ENCODE measurements at regions not wholly inside any gene's neighbourhood (a gene's known extent, or its start where the extent isn't known, plus 50 kb on each side); places are given as distances from the start of the nearest gene placed in this dataset.

DNA sequence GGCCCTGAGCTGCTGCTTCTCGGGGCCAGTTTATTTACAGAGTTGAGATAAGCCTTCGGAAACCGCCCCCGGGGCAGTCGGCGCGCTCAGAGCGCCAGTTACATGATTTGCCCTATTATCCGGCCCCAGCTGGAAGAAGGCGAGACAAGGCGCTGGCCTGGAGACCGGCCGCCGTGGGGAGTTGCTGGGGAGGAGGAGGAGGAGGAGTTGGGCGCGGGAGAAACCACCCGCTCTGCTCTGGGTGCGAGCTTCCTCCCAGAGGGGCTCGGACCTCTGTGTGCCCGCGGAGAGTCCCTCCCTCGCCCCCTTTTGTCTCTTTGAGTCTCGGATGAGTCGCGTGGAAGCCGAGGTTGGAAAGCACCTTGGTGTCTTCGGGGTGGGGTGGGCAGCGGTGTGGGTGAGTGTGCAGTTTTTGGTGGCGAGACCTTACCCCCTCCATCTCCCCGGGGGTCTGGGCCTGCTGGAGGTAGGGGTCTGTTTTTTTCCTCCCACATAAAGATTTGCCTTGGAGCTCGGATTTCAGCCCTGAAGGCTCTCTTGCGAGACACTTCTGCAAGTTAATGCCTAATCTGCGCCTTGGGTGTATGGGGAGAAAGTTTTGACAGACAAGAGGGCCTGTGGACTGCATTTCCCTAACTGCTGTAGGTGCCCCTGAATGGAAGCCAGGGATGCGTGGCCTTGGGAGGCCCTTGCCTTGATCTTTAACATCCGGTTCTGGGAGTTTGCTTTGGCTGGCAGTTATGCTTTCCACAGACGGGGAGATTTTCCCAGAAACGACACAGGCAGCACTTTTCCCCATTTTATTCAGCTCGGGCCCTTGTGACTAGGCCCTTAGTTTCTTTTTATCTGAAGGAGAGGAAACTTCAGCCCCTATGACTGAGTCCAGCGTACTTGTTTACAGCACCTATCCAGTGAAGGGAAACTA, 80.0 kb downstream of the NDUFS5 start (continued):
- TF ChIP-seq IKZF2 (IDR thresholded peaks at IDR 0.05), result peak in 1 of 2 experiments; percentile 45; a peak in 1 of 4 replicates
- no peak for TF ChIP-seq BACH1 (IDR thresholded peaks at IDR 0.05; ENCODE audit: borderline replicate concordance)
- no peak for TF ChIP-seq MTA3 (IDR thresholded peaks at IDR 0.05; ENCODE audit: borderline replicate concordance, low read length)

DNA sequence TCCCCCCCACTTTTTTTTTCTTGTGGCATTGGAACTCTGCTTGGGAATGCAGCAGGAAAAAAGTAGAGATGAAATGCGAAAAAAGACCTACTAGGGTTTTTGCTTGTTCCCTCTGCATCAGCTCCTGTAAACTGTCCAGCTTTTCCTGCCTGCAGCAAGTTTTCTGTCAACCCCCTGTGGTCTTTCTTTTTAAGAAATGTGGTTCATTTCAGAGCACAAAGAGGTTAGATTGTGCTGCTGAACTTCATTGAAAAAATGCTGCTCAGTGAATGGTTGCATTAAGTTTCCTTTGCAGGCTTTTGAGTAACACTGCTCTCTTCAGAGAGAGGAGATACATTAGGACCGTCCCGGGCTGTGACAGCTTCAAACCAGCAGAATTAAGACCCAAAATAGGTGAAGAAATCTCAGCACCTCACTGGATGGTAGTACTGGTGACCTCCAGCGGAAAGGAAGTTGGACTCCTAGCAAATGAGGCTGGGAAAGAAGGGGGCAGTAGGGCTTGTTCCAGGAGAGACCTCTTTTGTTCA, 80.7 kb downstream of the NDUFS5 start:
- H3K9me3 ChIP-seq (replicated peaks; ENCODE audit: control insufficient read depth, insufficient read depth, low read length), result no peaks in the 10 kb centered on the region
- H3K4me3 ChIP-seq, result peak overlapping the region; percentile 94
- intact Hi-C loops (cut with micrococcal nuclease; ENCODE audit: unreplicated experiment) (loop anchor here (10.0 kb wide), 1 partner anchor 548 kb away; no protein-coding TSS in a partner anchor), in situ Hi-C loops (cut with MboI) (no loop called here)
- no TSS peak for BruUV-seq (replicated peaks)
- H3K4me1 ChIP-seq (ENCODE audit: control insufficient read depth, insufficient read depth, low read length), result peaks cover 44% of the 10 kb centered on the region
- WGBS (ENCODE audit: insufficient coverage, insufficient replicate concordance, low lambda C conversion rate, missing lambda C conversion rate), result 0% methylated on average over 4 of the region's 4 CpGs
- FAIRE-seq (no peak), DNase-seq (ENCODE audit: low read depth, low spot score) (no peak), ATAC-seq (no peak)
- POLR2A ChIA-PET, result interaction anchor here (0.5 to 1.6 kb wide), 9 partner anchors 52 to 1044 kb away, joined by 3 to 6 read pairs (median 3); no protein-coding TSS in a partner anchor
- H4K20me1 ChIP-seq (ENCODE audit: control insufficient read depth, insufficient read depth), result no peaks in the 10 kb centered on the region
- TF ChIP-seq, protein P1, sequence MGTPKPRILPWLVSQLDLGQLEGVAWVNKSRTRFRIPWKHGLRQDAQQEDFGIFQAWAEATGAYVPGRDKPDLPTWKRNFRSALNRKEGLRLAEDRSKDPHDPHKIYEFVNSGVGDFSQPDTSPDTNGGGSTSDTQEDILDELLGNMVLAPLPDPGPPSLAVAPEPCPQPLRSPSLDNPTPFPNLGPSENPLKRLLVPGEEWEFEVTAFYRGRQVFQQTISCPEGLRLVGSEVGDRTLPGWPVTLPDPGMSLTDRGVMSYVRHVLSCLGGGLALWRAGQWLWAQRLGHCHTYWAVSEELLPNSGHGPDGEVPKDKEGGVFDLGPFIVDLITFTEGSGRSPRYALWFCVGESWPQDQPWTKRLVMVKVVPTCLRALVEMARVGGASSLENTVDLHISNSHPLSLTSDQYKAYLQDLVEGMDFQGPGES (IDR thresholded peaks at IDR 0.05), result no peak
- CTCF ChIA-PET, result interaction anchor here (0.8 to 7.0 kb wide), 13 partner anchors 8 to 285 kb away, joined by 3 to 127 read pairs (median 4); no protein-coding TSS in a partner anchor
- peak overlapping the region; percentile 73 for H3K4me2 ChIP-seq (ENCODE audit: control insufficient read depth, insufficient read depth)
- H2AFZ ChIP-seq (ENCODE audit: control insufficient read depth, low read depth, low read length), result no peak overlapping the region
- peak overlapping the region; percentile 67 for H3K27ac ChIP-seq (ENCODE audit: control insufficient read depth, insufficient read depth)
- no peaks in the 10 kb centered on the region for H3K36me3 ChIP-seq (ENCODE audit: control insufficient read depth in 2 of 2, insufficient read depth in 2 of 2, low read length in 1 of 2)
- peak overlapping the region; percentile 71 for H3K9ac ChIP-seq (ENCODE audit: control insufficient read depth, insufficient read depth, low read length)
- H3K79me2 ChIP-seq (ENCODE audit: control insufficient read depth, insufficient read depth, low read length), result peaks cover 71% of the 10 kb centered on the region
- H3K27me3 ChIP-seq (replicated peaks in 1 of 2; ENCODE audit: control insufficient read depth in 2 of 2, insufficient read depth in 2 of 2, low read length in 1 of 2), result no peaks in the 10 kb centered on the region
- RAD21 ChIA-PET (ENCODE audit: unreplicated experiment), result interaction anchor here (0.7 to 6.8 kb wide), 11 partner anchors 8 to 233 kb away, joined by 3 to 83 read pairs (median 4); partner anchors contain the start of gene MYCBP
- SMC1A ChIA-PET (ENCODE audit: uncharacterized antibody, unreplicated experiment), result interaction anchor here (0.9 to 8.3 kb wide), 9 partner anchors 9 to 364 kb away, joined by 3 to 149 read pairs (median 7); no protein-coding TSS in a partner anchor

Data from GM12878 (cell line).